Stimulated activated naive CD4-positive, alpha-beta T cell treated with Interleukin-2 at 50 U/mL for 16 hours (primary cell): ENCODE measurements at regions not wholly inside any gene's neighbourhood (a gene's known extent, or its start where the extent isn't known, plus 50 kb on each side); places are given as distances from the start of the nearest gene placed in this dataset.
A peak's percentile ranks its signal among the peaks of the same experiment; 100 is the strongest.

Experiments
- DNase-seq: peaks from one replicate; lab custom pipeline; 2025; lab: John Stamatoyannopoulos, UW

DNA sequence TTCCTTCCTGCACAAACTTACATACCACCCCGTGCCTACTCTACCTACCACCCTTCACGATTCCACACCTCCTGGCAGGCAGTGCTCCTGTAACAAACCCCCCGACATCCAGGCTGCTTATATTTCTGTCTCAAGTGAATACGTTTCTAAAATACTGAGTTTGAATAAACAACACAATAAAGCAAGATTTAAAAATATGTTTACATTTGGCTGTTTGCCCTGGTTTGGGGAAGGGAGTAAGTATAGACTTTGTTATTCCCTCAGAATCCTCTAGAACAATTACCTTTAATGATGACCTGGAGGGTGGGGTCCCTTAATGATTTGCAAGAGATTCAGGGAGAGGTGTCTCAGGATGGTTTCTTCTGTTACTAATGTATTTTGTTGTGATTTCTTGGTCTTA, 402.6 kb upstream of the TBL1XR1 start:
- no peak for DNase-seq

DNA sequence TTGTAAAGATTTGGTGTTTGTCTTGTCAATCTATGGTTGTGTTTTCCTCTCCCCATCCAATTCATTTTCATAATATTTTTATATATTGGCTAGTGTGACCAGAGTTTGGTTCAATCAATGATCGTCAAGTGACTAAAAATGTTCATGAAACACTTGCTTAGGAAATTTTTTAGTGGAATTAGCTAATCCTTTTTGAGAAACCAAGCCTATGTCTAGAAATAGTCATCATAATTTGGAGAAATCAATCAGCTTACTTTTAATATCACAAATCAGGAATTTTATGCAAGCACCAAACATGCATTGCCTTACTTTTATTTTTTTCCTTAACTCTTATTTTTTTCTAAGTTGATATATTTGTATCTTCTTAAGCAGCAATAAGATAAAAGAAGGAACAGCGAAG, 403.1 kb upstream of the TBL1XR1 start:
- DNase-seq = no peak

GRCh38 chr3:177601152-177601551, 403.9 kb upstream of the TBL1XR1 start:
- no peak for DNase-seq

GRCh38 chr3:177602601-177603147, 405.4 kb upstream of the TBL1XR1 start:
- no peak for DNase-seq

- DNase-seq = no peak
Measured at GRCh38 chr3:177603148-177603603, 405.9 kb upstream of the TBL1XR1 start.

DNA sequence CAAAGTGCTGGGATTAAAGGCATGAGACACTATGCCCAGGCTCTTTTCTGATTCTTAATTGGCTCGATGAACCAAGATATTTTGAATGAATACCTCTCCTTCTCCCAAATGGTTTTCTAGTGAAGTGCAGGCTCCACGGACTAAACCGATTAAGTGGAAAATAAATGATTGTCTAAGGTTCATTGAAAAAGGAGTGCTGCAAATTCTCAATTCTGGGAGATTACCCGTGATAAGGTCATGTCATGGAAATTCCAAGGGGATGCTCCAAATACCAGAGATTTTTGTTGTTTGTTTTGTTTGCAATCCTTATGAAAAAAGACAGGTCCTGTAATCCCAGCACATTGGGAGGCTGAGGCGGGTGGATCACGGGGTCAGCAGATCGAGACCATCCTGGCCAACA, 406.9 kb upstream of the TBL1XR1 start:
- no peak for DNase-seq

DNA sequence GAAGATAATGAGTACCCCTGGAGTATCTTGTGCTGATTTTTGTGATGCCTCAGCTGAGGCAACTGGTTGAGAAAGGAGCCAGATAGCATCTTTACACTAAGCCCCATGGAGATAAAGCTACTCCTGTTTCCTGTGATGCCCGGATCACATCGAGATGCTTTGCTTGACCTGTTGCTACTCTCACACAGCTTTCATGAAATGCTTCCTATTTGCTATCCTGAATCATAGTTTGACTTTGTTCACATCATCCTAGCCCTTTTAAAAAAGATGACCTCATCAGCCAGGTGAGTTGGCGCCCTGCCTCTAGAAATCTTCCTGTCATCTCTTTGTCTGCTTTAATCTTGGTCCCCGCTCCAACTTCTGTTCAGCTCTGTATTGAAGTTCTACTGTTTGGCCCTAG, 409.6 kb upstream of the TBL1XR1 start:
- no peak for DNase-seq

DNA sequence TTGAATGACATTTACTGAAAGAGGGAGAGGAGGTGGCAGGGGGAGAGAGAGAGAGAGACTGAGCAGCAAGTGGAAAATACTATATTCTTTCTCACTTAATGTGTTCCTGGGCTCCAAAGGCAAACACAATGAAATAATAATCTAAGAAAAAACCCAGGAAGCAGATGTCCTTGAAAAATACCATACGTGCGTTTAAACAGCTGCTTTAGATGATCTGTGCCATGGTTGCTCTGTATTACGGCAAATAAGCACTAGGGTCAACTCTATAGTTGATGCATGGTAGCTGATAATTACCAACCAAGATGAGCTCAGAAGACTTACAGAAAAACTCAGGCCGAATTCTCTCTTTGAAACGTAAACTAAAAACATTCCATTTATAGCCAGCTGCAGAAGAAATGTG, 410.3 kb upstream of the TBL1XR1 start:
- DNase-seq = no peak

GRCh38 chr3:177608443-177608842, 411.2 kb upstream of the TBL1XR1 start:
- DNase-seq = no peak

GRCh38 chr3:177609613-177610012, 412.3 kb upstream of the TBL1XR1 start:
- DNase-seq = no peak

DNA sequence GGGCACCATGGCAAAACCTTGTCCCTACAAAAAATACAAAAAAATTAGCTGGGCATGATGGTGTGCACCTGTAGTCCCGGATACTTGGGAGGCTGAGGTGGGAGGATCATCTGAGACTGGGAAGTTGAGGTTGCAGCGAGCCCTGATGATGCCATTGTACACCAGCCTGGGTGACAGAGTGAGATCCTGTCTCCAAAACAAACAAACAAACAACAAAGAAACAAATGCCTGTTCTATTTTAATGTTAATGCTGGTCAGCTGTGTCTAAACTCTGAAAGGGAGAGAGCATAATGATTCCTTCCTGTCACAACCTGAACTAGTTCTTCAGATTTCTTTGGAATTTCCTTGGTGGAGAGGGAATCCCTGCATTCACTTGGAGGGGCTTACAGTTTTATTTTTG, 413.0 kb upstream of the TBL1XR1 start:
- no peak for DNase-seq

GRCh38 chr3:177610686-177611633, 413.7 kb upstream of the TBL1XR1 start:
- no peak for DNase-seq

GRCh38 chr3:177611752-177612334, 414.6 kb upstream of the TBL1XR1 start:
- DNase-seq = no peak

- no peak for DNase-seq
Measured at GRCh38 chr3:177613901-177614300, 416.6 kb upstream of the TBL1XR1 start.

- no peak for DNase-seq
Measured at GRCh38 chr3:177615015-177615414, 417.7 kb upstream of the TBL1XR1 start.

DNA sequence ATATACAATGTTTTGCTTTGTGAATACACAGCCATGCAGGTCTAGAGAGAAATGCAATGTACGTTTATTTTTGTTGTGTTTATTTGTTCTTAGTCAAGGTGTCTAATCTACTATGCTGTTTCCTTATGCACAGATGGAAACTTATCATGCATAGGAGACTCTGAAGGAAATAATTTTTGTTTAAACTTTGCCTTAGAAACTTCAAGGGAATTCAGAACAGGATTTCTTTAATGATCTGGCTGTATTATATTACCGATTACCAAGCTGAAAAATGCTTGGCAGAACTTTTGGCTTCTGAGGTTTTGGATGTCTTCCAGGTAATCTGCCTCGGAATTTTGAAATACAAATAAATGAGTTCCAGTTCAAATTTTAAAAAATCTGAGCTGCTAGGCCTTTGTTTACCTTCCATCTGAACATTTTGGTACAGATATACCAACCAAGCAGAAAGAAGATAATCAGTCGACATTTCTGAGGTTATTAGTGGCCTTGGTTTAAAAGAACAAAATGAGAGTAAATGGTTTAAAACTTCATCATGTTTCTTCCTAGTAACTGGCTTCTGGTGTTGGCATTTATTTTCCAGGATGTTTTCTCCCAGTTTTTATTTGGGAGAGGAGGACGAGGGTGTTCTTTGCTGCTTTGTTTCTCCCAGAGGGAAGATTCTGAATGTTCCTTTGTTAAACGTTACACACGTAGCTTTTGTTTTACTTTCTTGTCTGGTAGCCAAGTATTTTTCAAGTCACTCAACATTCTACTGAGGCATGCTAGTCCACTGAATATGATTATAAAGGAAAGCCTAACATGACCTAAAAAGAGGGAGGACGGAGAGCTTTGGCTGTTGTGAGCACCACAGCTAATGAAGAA, 421.8 kb upstream of the TBL1XR1 start:
- DNase-seq = no peak

GRCh38 chr3:177620073-177620472, 422.8 kb upstream of the TBL1XR1 start:
- DNase-seq = no peak

DNA sequence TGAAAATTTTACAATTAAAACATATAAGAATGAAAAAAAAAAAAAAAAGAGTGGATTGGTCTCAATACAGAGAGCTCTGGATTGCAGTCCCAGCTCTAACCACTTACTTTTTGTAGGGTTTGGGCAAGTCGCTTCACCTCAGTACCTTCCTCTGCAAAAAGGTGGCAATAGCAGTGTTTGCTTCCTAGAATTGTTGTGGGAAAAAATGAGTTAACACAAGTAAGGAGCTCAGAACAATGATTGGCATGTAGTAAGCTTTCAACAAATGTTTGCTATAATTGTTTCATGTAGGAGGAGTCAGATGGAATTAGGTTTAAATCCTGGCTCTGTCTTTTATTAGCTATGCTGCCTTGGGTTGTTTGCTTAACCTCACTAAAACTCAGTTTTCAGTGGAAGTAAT, 425.2 kb upstream of the TBL1XR1 start:
- DNase-seq = no peak

DNA sequence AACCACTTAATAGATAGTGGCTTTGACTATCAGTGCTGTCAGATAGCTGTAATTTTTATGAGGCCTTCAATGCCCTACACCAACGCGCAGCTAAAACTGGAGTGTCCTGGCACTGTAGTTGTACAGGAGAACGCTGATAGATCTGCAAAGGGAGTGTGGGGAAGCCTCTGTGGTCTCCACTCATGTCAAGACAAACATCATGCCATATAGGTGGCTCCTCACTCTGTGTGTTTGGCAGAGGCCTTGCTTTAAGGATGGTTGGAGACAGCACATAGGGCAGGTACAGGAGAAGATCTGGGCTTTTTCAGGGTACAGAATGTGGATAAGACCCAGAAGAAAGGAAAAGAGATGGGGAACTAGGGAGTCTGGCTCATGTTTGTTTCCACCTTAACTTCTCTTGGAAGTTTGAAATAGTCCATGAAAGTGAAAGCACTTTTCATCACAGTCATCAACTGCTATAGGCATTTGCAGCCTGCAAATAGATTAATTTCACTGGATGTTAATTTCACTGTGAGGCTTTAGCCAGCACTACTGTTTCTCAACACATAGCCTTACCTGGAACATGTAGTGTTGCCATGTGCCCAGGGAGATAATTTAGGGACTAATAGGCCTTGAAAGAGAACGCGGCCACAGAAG, 425.8 kb upstream of the TBL1XR1 start:
- no peak for DNase-seq

- peak; percentile 10 for DNase-seq
Measured at GRCh38 chr3:177624528-177625495, 427.5 kb upstream of the TBL1XR1 start.

- DNase-seq = no peak
Measured at GRCh38 chr3:177626045-177626444, 428.8 kb upstream of the TBL1XR1 start.
